Thymus (tissue), 11 donors: ENCODE measurements at regions not wholly inside any gene's neighbourhood (a gene's known extent, or its start where the extent isn't known, plus 50 kb on each side); places are given as distances from the start of the nearest gene placed in this dataset.

Source experiments
- DNase-seq, 9 donors: peaks; one replicate each; pipeline ENCODE4 v3.0.0-alpha.2; 2013; ENCODE audit warnings: low spot score in 9 of 9, low read depth in 6 of 9, missing footprints in 1 of 9
- H3K27ac ChIP-seq, 2 donors: one replicate each; pipeline ENCODE4 v1.5.1; 2013; ENCODE audit warnings: control low read depth in 1 of 2, low read depth in 1 of 2, low read length in 1 of 2, mild to moderate bottlenecking in 1 of 2, moderate library complexity in 1 of 2
- H3K27me3 ChIP-seq, 2 donors: one replicate each; pipeline ENCODE4 v1.5.1; 2013; ENCODE audit warnings: low read length in 1 of 2; ENCODE audit not compliant: control insufficient read depth in 2 of 2, insufficient read depth in 1 of 2
- H3K36me3 ChIP-seq, 2 donors: one replicate each; pipeline ENCODE4 v1.5.1; 2013; ENCODE audit warnings: low read length in 1 of 2, mild to moderate bottlenecking in 1 of 2, moderate library complexity in 1 of 2; ENCODE audit not compliant: control insufficient read depth in 2 of 2, insufficient read depth in 2 of 2
- H3K4me1 ChIP-seq, 2 donors: one replicate each; pipeline ENCODE4 v1.5.1; 2013; ENCODE audit warnings: low read length in 2 of 2; ENCODE audit not compliant: control insufficient read depth in 2 of 2, insufficient read depth in 2 of 2
- H3K4me3 ChIP-seq, 2 donors: one replicate each; pipeline ENCODE4 v1.5.1; 2013; ENCODE audit warnings: low read length in 2 of 2, control low read depth in 1 of 2, mild to moderate bottlenecking in 1 of 2
- H3K9me3 ChIP-seq, 2 donors: one replicate each; pipeline ENCODE4 v1.5.1; 2013; ENCODE audit warnings: low read length in 1 of 2, mild to moderate bottlenecking in 1 of 2; ENCODE audit not compliant: control insufficient read depth in 2 of 2, insufficient read depth in 1 of 2
- WGBS: extraction: QIAGEN DNeasy Blood & Tissue Kit; methylation state at CpG from one replicate; pipeline ENCODE4 v1.1.7; 2013; 5-methylcytosine and 5-hydroxymethylcytosine counted together
- donor health status: healthy.

DNA sequence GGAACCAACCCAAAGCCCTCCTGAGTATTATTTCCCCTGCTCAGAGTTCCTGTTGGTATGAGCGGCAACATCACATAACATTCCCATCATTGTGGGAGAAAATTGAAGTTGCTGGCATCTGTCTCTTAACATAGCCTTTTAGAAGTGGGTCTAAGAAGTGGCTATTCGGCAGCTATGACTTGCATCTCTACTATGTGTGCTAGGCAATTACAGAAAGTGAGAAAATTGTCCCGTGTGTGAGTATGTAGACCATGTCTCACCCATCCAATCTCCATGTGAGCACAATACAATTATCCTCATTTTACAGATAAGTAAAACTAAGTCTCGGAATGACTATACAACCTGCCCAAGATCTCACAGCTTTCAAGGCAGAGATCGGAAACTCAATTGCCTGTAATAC, 239.4 kb upstream of the ZNF462 start:
- Histone ChIP-seq H3K27me3 (no peaks in the 10 kb centered on the region), H3K36me3 (no peaks in the 10 kb centered on the region), H3K9me3 (no peaks in the 10 kb centered on the region), H3K27ac (no peak overlapping the region), H3K4me3 (no peak overlapping the region), H3K4me1 (no peaks in the 10 kb centered on the region)
- WGBS: 84% methylated on average over 5 of the region's 5 CpGs
- DNase-seq: no peak

GRCh38 chr9:106625259-106625789, 237.6 kb upstream of the ZNF462 start:
- H3K4me1 ChIP-seq: no peaks in the 10 kb centered on the region
- no peak overlapping the region for H3K27ac ChIP-seq
- H3K9me3 ChIP-seq: no peaks in the 10 kb centered on the region
- 92% methylated on average over 3 of the region's 3 CpGs for WGBS
- H3K36me3 ChIP-seq: no peaks in the 10 kb centered on the region
- no peaks in the 10 kb centered on the region for H3K27me3 ChIP-seq
- no peak overlapping the region for H3K4me3 ChIP-seq
- DNase-seq: no peak

- Histone ChIP-seq H3K36me3 (no peaks in the 10 kb centered on the region), H3K27ac (no peak overlapping the region), H3K4me1 (no peaks in the 10 kb centered on the region), H3K9me3 (no peaks in the 10 kb centered on the region), H3K4me3 (no peak overlapping the region), H3K27me3 (no peaks in the 10 kb centered on the region)
- DNase-seq: no peak
- 42% methylated on average over 6 of the region's 6 CpGs for WGBS
Measured at GRCh38 chr9:106626936-106627335, 236.0 kb upstream of the ZNF462 start.

GRCh38 chr9:106632621-106633020, 230.3 kb upstream of the ZNF462 start:
- no peak overlapping the region for H3K27ac ChIP-seq
- H3K4me1 ChIP-seq: no peaks in the 10 kb centered on the region
- no peaks in the 10 kb centered on the region for H3K36me3 ChIP-seq
- WGBS: 93% methylated on average over 3 of the region's 3 CpGs
- no peak overlapping the region for H3K4me3 ChIP-seq
- no peaks in the 10 kb centered on the region for H3K27me3 ChIP-seq
- DNase-seq: no peak
- no peaks in the 10 kb centered on the region for H3K9me3 ChIP-seq

DNA sequence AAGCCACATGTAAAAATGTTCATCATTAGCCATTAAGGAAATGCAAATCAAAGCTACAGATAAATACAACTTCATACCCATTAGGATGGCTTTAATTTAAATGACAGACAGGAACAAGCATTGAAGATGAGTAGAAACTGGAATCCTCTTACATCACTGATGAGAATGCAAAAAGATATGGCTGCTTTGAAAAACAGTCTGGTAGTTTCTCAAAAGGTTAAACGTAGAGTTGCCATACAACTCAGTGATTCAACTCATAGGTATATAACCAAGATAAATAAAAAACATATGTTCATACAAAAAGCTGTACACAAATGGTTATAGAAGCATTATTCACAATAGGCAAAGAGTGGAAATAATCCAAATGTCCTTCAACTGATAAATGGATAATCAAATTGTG, 228.8 kb upstream of the ZNF462 start:
- no peaks in the 10 kb centered on the region for H3K36me3 ChIP-seq
- H3K27me3 ChIP-seq: no peaks in the 10 kb centered on the region
- H3K27ac ChIP-seq: no peak overlapping the region
- no peaks in the 10 kb centered on the region for H3K9me3 ChIP-seq
- H3K4me3 ChIP-seq: no peak overlapping the region
- no peaks in the 10 kb centered on the region for H3K4me1 ChIP-seq
- DNase-seq: no peak
- 91% methylated on average over 1 of the region's 1 CpG for WGBS

DNA sequence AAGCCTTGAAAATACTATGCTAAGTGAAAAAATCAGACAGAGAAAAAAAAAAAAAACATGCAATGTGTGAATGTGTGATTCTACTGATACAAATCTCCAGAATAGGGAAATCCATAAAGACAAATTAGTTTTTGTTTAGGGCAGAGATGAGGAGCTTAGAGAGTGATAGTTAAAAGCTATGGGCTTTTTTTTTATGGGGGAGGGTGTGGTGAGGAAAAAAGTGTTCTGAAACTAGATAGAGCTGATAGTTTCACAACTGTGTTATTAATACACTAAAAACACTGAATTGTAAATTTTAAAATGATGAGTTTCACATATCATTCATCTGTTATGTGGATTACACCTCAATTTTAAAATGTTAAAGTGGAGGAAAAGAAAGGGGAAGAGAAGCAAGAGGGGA, 228.3 kb upstream of the ZNF462 start:
- no peaks in the 10 kb centered on the region for H3K27me3 ChIP-seq
- H3K4me1 ChIP-seq: no peaks in the 10 kb centered on the region
- no peaks in the 10 kb centered on the region for H3K9me3 ChIP-seq
- no peaks in the 10 kb centered on the region for H3K36me3 ChIP-seq
- H3K27ac ChIP-seq: no peak overlapping the region
- H3K4me3 ChIP-seq: no peak overlapping the region
- no peak for DNase-seq

DNA sequence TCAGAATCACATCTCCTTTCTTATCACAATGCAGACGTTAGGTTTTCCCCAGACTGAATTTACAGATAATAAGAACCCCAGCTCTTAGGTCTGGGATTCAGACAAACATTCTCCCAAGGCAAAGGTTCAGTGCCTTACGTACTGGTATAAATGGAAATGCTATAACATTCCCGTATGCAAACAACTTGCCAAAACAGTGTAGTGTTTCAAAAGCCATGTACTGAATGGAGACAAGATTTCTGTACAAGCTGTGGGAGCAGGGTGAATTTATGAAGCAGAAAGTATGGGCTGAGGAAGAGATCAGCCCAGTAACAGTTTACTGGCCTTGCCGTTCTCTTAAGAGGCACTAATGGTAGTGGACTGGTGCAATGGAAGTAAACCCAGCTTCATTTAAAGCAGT, 225.5 kb upstream of the ZNF462 start:
- Histone ChIP-seq H3K4me3 (no peak overlapping the region), H3K9me3 (no peaks in the 10 kb centered on the region), H3K36me3 (no peaks in the 10 kb centered on the region), H3K27ac (no peak overlapping the region), H3K27me3 (no peaks in the 10 kb centered on the region), H3K4me1 (no peaks in the 10 kb centered on the region)
- DNase-seq: no peak
- 93% methylated on average over 4 of the region's 4 CpGs for WGBS

DNA sequence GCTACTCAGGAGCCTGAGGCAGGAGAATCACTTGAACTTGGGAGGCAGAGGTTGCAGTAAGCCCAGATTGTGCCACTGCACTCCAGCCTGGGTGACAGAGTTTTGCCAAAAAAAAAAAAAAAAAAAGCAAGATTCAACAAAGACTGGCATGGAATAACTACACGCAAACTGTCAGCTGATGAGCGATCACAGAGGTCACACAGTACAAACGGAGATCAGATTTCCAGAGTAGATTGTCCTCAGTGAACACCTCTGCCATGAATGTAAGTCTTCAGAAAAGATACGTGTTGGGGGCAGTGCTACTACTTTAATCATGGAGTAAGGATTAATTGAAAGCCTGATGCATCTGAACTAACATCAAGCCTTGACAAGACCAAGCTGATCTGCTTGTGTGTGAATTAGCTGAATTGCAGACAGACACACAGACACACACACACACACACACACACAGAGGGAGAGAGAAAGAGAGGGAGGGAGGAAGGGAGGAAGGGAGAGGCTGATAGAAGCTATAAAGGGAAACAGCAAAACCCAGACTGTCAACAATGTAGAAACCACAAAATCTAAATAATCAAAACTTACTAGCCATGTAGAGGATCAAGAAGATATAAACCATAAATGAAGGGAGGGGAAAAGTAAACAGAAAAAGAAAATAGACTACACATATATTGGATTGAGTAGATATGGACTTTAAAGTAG, 222.9 kb upstream of the ZNF462 start:
- Histone ChIP-seq H3K27ac (no peak overlapping the region), H3K9me3 (no peaks in the 10 kb centered on the region), H3K27me3 (no peaks in the 10 kb centered on the region), H3K4me3 (no peak overlapping the region), H3K36me3 (no peaks in the 10 kb centered on the region), H3K4me1 (no peaks in the 10 kb centered on the region)
- 98% methylated on average over 4 of the region's 4 CpGs for WGBS
- DNase-seq: no peak

DNA sequence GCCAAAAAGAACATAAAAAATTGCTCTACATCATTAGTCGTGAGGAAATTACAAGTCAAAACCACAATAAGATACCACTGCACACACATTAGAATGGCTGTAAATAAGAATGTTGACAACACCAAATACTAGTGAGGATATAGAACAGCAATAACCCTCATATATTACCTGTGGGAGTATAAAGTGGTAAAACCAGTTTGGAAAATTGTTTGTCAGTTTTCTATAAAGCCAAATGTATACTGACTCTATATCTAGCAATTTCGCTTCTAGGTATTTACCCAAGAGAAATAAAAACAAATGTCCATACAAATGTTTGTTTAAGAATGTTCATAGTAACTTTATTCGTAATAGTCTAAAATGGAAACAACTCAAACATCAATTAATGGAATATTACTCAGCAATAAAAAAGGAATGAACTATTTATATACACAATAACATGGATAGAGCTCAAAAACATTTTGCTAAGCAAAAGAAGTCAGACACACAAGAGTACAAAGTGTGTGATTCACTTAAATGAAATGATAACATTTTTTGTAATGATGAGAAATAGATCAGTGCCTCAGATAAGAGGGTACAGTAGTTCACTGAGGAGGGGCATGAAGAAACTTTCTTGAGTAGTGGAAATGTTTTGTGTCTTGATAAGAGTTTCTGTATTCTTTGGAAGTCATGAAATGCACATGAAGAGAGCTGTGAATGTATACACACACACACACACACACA, 219.6 kb upstream of the ZNF462 start:
- H3K4me1 ChIP-seq: no peaks in the 10 kb centered on the region
- H3K9me3 ChIP-seq: no peaks in the 10 kb centered on the region
- WGBS: 92% methylated on average over 3 of the region's 3 CpGs
- no peak for DNase-seq
- H3K4me3 ChIP-seq: no peak overlapping the region
- no peak overlapping the region for H3K27ac ChIP-seq
- H3K36me3 ChIP-seq: no peaks in the 10 kb centered on the region
- no peaks in the 10 kb centered on the region for H3K27me3 ChIP-seq
